GM12878 (cell line): ENCODE measurements at regions not wholly inside any gene's neighbourhood (a gene's known extent, or its start where the extent isn't known, plus 50 kb on each side); places are given as distances from the start of the nearest gene placed in this dataset.

Source experiments
- ATF2 ChIP-seq: IDR thresholded peaks from 2 replicates; pipeline ENCODE4 v1.6.1; 2012; ENCODE audit warnings: low read length, inconsistent platforms
- CEBPB ChIP-seq, 2 experiments: fragments of 150-350 bp in 1 of 2; IDR thresholded peaks; 2 replicates each; pipeline ENCODE4 v1.6.1; 2012 to 2014; ENCODE audit warnings: low read depth in 2 of 2, low read length in 2 of 2, borderline replicate concordance in 1 of 2, inconsistent platforms in 1 of 2
- CTCF ChIP-seq, 3 experiments: IDR thresholded peaks in 2 of 3; conservative IDR thresholded peaks in 1 of 3; 2 replicates each; pipeline ENCODE4 v1.5.1; 2011; ENCODE audit warnings: low read depth in 3 of 3, low read length in 3 of 3, mild to moderate bottlenecking in 3 of 3, control low read depth in 2 of 3, moderate library complexity in 2 of 3, inconsistent platforms in 1 of 3, mixed read lengths in 1 of 3; ENCODE audit not compliant: control insufficient read depth in 2 of 3, insufficient read depth in 1 of 3; ENCODE audit errors: extremely low read depth in 1 of 3
- EP300 ChIP-seq, 2 experiments: fragments of 150-350 bp in 1 of 2; IDR thresholded peaks; 2 replicates each; pipeline ENCODE4 v1.6.1; 2011 to 2012; ENCODE audit warnings: low read depth in 2 of 2, low read length in 2 of 2, borderline replicate concordance in 1 of 2, improper control_type of control experiment in 1 of 2, inconsistent platforms in 1 of 2; ENCODE audit not compliant: control insufficient read depth in 1 of 2
- EZH2 ChIP-seq: IDR thresholded peaks from 2 replicates; pipeline ENCODE4 v1.6.1; 2012; ENCODE audit warnings: low read depth, mild to moderate bottlenecking, control low read depth, inconsistent platforms, low read length, borderline replicate concordance; ENCODE audit not compliant: control insufficient read depth
- FOS ChIP-seq: IDR thresholded peaks from 3 replicates; pipeline ENCODE4 v1.6.1; 2011; ENCODE audit warnings: borderline replicate concordance; ENCODE audit not compliant: insufficient read length; ENCODE audit errors: extremely low read depth
- NR2F1 ChIP-seq: fragments of 450-650 bp; conservative IDR thresholded peaks from 2 replicates; pipeline ENCODE4 v1.6.1; 2017; ENCODE audit warnings: mild to moderate bottlenecking
- POLR2AphosphoS2 ChIP-seq: IDR thresholded peaks from 2 replicates; pipeline ENCODE4 v1.6.1; 2011; ENCODE audit warnings: low read depth, mild to moderate bottlenecking, low read length, improper control_type of control experiment, moderate library complexity
- POLR2AphosphoS5 ChIP-seq: IDR thresholded peaks from 2 replicates; pipeline ENCODE4 v1.6.1; 2011; ENCODE audit warnings: mild to moderate bottlenecking, low read length, inconsistent platforms

- TF ChIP-seq NR2F1 (no peak), EZH2 (no peak), POLR2AphosphoS5 (no peak), POLR2AphosphoS2 (no peak), FOS (no peak), ATF2 (no peak), EP300 (IDR thresholded peaks at IDR 0.05; ENCODE audit: borderline replicate concordance in 1 of 2, control insufficient read depth in 1 of 2, low read depth in 2 of 2, low read length in 2 of 2) (no peak), CTCF (IDR thresholded peaks at IDR 0.05 in 2 of 3, conservative IDR thresholded peaks at IDR 0.05 in 1 of 3; ENCODE audit: control insufficient read depth in 2 of 3, extremely low read depth in 1 of 3, insufficient read depth in 1 of 3, low read depth in 3 of 3, low read length in 3 of 3) (peak; percentile 38 to 47 (median 46); a peak in 5 of 6 replicates), CEBPB (IDR thresholded peaks at IDR 0.05; ENCODE audit: borderline replicate concordance in 1 of 2, low read depth in 2 of 2, low read length in 2 of 2) (no peak)
These were observed 165.6 kb downstream of the SHANK2 start for GRCh38 chr11:71086687-71087258.
